Endodermal cell (in vitro differentiated cells): ENCODE measurements at regions not wholly inside any gene's neighbourhood (a gene's known extent, or its start where the extent isn't known, plus 50 kb on each side); places are given as distances from the start of the nearest gene placed in this dataset.

Experiments
- DNase-seq: peaks from one replicate; pipeline ENCODE4 v3.0.0-alpha.2; 2017
- H3K27ac ChIP-seq: 2 replicates; pipeline ENCODE4 v1.5.1; 2013; ENCODE audit warnings: mild to moderate bottlenecking, low read depth, low read length, moderate library complexity
- H3K27me3 ChIP-seq: 2 replicates; pipeline ENCODE4 v1.6.1; 2013; ENCODE audit warnings: mild to moderate bottlenecking, low read length, moderate library complexity; ENCODE audit not compliant: insufficient read depth, control insufficient read depth, poor library complexity, severe bottlenecking
- H3K36me3 ChIP-seq: 2 replicates; pipeline ENCODE4 v1.7.0; 2013; ENCODE audit warnings: mild to moderate bottlenecking, low read length, moderate library complexity; ENCODE audit not compliant: control insufficient read depth, insufficient read depth
- H3K4me1 ChIP-seq: one replicate; pipeline ENCODE4 v1.7.0; 2013; ENCODE audit warnings: low read length; ENCODE audit not compliant: control insufficient read depth, insufficient read depth
- H3K4me3 ChIP-seq: 2 replicates; pipeline ENCODE4 v1.5.1; 2013; ENCODE audit warnings: mild to moderate bottlenecking, low read length, moderate library complexity
- H3K9ac ChIP-seq: 2 replicates; pipeline ENCODE4 v1.6.1; 2013; ENCODE audit warnings: mild to moderate bottlenecking, low read length, moderate library complexity; ENCODE audit not compliant: poor library complexity, severe bottlenecking; ENCODE audit errors: extremely low read depth
- H3K9me3 ChIP-seq: 2 replicates; pipeline ENCODE4 v1.6.1; 2013; ENCODE audit warnings: mild to moderate bottlenecking, low read length, moderate library complexity; ENCODE audit not compliant: control insufficient read depth
- H3K27ac Mint-ChIP-seq: 2 replicates; pipeline ENCODE4 v1.8.0; 2020; ENCODE audit warnings: mixed read lengths
- H3K27me3 Mint-ChIP-seq: 2 replicates; pipeline ENCODE4 v1.8.0; 2021; ENCODE audit warnings: mild to moderate bottlenecking, mixed read lengths; ENCODE audit not compliant: insufficient read depth
- H3K36me3 Mint-ChIP-seq: 2 replicates; pipeline ENCODE4 v1.8.0; 2020; ENCODE audit warnings: low read depth, mixed read lengths
- H3K4me1 Mint-ChIP-seq: 2 replicates; pipeline ENCODE4 v1.8.0; 2020; ENCODE audit warnings: mixed read lengths
- H3K4me3 Mint-ChIP-seq: 2 replicates; pipeline ENCODE4 v1.8.0; 2020; ENCODE audit warnings: mild to moderate bottlenecking, moderate library complexity, mixed read lengths
- H3K9me3 Mint-ChIP-seq: 2 replicates; pipeline ENCODE4 v1.8.0; 2020; ENCODE audit warnings: mild to moderate bottlenecking, mixed read lengths
- WGBS, 2 experiments: methylation state at CpG; one replicate each; pipeline versions ENCODE4 v1.1.5 to v1.1.7; 2013; ENCODE audit warnings: missing lambda C conversion rate in 2 of 2, mixed read lengths in 1 of 2; ENCODE audit not compliant: insufficient coverage in 1 of 2, insufficient read length in 1 of 2; 5-methylcytosine and 5-hydroxymethylcytosine counted together
- TF ChIP-seq, protein P1 (sequence below): fragments of 200-600 bp; sonication (generic); conservative IDR thresholded peaks from 2 replicates; pipeline ENCODE4 v1.5.0; 2021; ENCODE audit warnings: antibody characterized with exemption, mild to moderate bottlenecking

DNA sequence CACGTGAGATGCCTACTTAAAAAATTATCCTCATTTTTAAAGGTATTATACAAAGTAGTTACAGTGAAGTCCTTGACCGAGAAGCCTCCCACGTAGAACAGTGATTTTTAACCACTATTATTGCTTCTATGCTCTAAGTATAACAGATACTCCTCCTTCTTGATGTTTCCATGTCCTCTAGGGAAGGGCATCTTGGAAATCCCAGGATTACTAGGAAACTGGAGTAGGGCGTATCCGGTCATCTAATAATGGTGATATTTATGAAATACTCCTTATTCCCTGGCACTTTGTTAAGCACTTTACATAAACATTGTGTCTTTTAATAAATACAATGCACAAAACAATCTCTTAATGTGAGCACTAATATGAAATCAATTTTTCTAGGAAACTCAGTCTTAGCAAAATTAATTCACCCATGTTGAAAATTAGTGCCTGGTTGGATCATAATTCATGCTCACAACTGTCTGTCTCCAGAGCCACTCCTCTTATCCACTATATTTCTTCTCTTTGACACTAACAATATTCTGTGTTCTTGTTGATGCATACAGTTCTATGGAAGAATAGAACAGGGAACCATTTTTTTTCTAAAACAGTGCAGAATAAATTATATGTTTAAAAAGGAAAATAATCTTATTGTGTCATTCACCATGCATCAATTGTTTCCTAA, 128.6 kb upstream of the SEMA3E start:
- 93 to 100% methylated on average over 1 to 5 of the region's 5 CpGs for whole genome bisulfite sequencing, 2 experiments
- H3K36me3 ChIP-seq, result no peaks in the 10 kb centered on the region
- no peak overlapping the region for H3K9ac ChIP-seq
- peaks cover 4% of the 10 kb centered on the region for H3K4me1 Mint-ChIP-seq
- H3K9me3 Mint-ChIP-seq, result no peaks in the 10 kb centered on the region
- no peak overlapping the region for H3K4me3 ChIP-seq
- TF ChIP-seq, protein P1, sequence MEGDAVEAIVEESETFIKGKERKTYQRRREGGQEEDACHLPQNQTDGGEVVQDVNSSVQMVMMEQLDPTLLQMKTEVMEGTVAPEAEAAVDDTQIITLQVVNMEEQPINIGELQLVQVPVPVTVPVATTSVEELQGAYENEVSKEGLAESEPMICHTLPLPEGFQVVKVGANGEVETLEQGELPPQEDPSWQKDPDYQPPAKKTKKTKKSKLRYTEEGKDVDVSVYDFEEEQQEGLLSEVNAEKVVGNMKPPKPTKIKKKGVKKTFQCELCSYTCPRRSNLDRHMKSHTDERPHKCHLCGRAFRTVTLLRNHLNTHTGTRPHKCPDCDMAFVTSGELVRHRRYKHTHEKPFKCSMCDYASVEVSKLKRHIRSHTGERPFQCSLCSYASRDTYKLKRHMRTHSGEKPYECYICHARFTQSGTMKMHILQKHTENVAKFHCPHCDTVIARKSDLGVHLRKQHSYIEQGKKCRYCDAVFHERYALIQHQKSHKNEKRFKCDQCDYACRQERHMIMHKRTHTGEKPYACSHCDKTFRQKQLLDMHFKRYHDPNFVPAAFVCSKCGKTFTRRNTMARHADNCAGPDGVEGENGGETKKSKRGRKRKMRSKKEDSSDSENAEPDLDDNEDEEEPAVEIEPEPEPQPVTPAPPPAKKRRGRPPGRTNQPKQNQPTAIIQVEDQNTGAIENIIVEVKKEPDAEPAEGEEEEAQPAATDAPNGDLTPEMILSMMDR, result no peak
- H3K27ac ChIP-seq, result no peak overlapping the region
- no peak overlapping the region for H3K27ac Mint-ChIP-seq
- H3K4me1 ChIP-seq, result no peaks in the 10 kb centered on the region
- H3K27me3 Mint-ChIP-seq, result no peaks in the 10 kb centered on the region
- H3K27me3 ChIP-seq, result no peaks in the 10 kb centered on the region
- H3K36me3 Mint-ChIP-seq, result no peaks in the 10 kb centered on the region
- no peaks in the 10 kb centered on the region for H3K9me3 ChIP-seq
- H3K4me3 Mint-ChIP-seq, result no peak overlapping the region
- no peak for DNase-seq

GRCh38 chr7:83769407-83769806, 120.5 kb upstream of the SEMA3E start:
- TF ChIP-seq, protein P1, result no peak
- no peaks in the 10 kb centered on the region for H3K36me3 Mint-ChIP-seq
- Histone ChIP-seq H3K36me3 (no peaks in the 10 kb centered on the region), H3K4me3 (no peak overlapping the region), H3K9me3 (no peaks in the 10 kb centered on the region), H3K27ac (no peak overlapping the region), H3K4me1 (no peaks in the 10 kb centered on the region), H3K9ac (no peak overlapping the region), H3K27me3 (no peaks in the 10 kb centered on the region)
- no peaks in the 10 kb centered on the region for H3K27me3 Mint-ChIP-seq
- DNase-seq, result no peak
- no peaks in the 10 kb centered on the region for H3K4me1 Mint-ChIP-seq
- H3K4me3 Mint-ChIP-seq, result no peak overlapping the region
- H3K27ac Mint-ChIP-seq, result no peak overlapping the region
- WGBS, 2 experiments, result 77 to 84% methylated on average over 2 to 3 of the region's 3 CpGs
- H3K9me3 Mint-ChIP-seq, result no peaks in the 10 kb centered on the region

DNA sequence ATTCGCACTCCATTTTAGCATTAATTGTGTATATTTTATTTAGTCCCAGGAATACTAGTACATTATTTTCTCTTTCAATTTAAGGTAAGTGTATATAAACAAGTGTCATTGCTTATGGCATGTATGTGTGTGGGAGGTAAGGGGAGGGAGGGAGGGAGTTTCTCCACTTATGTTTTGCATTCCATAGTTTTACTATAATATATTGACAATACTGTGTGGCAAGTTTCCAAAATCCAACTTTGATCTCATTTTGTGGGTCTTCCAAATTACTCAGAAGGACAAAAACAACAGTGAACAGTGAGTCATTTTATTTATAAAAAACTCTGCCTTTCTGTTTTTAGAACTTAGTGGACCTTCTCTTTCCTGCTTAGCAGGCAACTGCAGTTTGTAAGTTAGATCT, 102.3 kb upstream of the SEMA3E start:
- TF ChIP-seq, protein P1, result no peak
- Histone ChIP-seq H3K4me3 (no peak overlapping the region), H3K36me3 (no peaks in the 10 kb centered on the region), H3K4me1 (no peaks in the 10 kb centered on the region), H3K27ac (no peak overlapping the region), H3K27me3 (no peaks in the 10 kb centered on the region), H3K9me3 (peaks cover 46% of the 10 kb centered on the region), H3K9ac (no peak overlapping the region)
- no peaks in the 10 kb centered on the region for H3K4me1 Mint-ChIP-seq
- H3K27me3 Mint-ChIP-seq, result no peaks in the 10 kb centered on the region
- no peak for DNase-seq
- H3K4me3 Mint-ChIP-seq, result no peak overlapping the region
- peaks cover 46% of the 10 kb centered on the region for H3K9me3 Mint-ChIP-seq
- WGBS, 2 experiments, result 100% methylated on average over 1 of the region's 1 CpG; no CpG with 5 or more reads in 1 of the 2 experiments
- no peak overlapping the region for H3K27ac Mint-ChIP-seq
- peaks cover 2% of the 10 kb centered on the region for H3K36me3 Mint-ChIP-seq
